ENCODE measurements at regions not wholly inside any gene's neighbourhood (a gene's known extent, or its start where the extent isn't known, plus 50 kb on each side); places are given as distances from the start of the nearest gene placed in this dataset.

- DNase-seq (ENCODE audit: low read depth in 2 of 2): no peak
Measured at GRCh38 chr17:64773386-64773835, 111.3 kb upstream of the SMURF2 start.

DNA sequence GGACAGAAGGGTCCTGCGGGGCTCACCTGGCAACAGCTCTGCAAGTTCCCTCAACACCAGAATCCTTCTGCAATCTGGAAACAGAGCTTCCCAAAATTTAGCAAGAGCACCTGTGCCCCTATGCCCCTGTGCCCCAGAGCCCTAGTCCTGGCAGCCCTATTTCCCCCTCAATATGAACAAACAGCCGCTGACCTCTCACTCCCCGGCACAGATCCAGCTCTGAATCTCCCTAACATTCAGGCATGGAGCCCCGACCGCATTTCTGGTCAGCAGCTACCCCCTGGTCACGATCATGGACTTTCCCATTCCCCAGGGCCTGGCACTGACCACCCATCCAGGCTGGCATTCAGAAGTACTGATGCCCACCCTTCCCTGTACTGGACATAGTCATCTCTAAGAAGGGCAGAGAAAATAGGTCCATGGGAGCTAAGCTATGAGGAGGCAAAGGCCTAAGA lies 110.8 kb upstream of the SMURF2 start:
- no peak for DNase-seq (ENCODE audit: low read depth in 2 of 2)

DNA sequence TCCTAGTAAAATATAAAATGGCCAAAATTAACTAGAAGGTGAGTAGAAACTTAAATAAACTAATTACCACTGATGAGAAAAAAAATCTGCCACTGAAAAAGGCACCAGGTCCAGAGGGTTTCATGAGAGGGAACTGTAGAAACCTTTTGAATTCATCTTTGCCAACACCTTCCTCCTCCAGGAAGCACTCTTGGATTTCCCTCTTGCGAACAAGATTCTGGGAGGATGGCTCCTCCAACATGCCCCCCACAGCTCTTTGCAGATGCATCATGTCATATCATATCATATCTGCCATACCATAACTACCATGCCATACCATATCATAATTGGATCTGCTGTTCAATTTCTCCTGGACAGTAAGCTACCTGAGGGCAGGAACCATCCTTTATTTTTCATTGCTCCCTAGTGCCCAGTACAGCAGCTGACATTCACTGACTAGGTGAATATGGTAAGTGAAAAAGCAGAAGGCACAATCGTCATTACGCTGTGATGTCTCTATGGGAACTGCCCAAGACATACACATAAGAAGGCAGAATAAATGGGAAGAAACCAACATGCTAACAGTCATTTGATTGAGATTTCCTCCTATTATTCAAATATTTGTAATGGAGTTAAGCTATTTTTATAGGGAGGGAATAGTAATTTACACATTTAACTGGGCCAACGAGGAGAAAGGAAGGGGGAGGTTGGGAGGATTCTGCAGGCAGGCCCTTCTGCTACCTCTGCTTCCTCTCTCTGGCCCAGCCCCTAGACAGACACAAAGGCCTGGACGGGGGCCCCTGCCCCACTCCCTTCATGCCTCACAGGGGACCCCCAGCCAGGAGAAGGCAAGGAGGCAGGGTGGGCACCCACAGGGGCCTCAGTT lies 110.1 kb upstream of the SMURF2 start:
- DNase-seq (ENCODE audit: low read depth in 2 of 2): peak in 1 of 2 donors; percentile 52

DNA sequence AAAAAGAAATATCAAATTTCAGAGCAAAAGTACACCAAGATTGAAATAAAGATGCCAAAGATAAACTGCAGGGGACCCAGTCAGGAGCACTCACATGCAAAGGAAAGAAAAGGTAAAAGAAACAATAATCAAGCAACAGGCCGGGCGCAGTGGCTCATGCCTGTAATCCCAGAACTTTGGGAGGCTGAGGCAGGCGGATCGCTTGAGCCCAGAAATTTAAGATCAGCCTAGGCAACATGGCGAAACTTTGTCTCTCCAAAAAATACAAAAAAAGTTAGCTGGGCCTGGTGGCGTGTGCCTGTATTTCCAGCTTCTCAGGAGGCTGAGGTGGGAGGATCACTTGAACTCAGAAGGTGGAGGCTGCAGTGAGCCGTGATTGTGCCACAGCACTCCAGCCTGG lies 107.6 kb upstream of the SMURF2 start:
- DNase-seq (ENCODE audit: low read depth in 2 of 2): no peak

- DNase-seq (ENCODE audit: low read depth in 2 of 2): no peak
Measured at GRCh38 chr17:64767269-64767997, 105.3 kb upstream of the SMURF2 start.

DNA sequence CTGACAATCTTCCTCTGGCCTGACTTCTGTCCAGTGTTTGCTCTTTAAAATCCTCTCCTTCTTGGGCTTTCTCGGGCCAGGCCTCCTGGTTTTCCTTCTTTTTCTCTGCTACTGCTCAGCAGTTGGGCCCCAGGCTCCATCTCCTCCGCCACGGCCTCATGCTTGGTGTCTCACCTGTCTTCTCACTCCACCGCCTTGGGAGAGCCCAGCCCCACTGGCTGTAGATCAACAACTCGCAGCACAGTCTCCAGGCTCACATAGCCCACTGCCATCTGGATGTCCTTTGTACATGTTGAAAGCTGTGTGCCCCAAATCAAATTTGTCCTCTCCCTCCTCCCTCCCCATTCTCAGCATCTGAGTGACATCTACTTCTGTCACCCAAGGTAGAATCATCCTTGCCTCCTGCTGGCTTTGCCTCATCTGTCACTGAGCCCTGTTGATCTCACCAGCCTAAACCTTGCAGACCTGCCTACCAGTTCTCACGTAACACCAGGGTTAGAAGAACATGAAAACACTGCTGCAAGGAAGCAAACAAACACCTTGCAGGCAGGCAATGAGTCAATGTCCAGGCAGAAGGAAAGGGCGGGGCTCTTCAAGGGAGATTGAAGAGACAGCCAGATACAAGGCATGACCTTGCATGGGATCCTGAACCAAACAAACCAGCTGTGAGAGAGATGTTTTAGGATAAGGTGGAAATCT lies 103.2 kb upstream of the SMURF2 start:
- DNase-seq (ENCODE audit: low read depth in 2 of 2): peak in 1 of 2 donors; percentile 47

DNA sequence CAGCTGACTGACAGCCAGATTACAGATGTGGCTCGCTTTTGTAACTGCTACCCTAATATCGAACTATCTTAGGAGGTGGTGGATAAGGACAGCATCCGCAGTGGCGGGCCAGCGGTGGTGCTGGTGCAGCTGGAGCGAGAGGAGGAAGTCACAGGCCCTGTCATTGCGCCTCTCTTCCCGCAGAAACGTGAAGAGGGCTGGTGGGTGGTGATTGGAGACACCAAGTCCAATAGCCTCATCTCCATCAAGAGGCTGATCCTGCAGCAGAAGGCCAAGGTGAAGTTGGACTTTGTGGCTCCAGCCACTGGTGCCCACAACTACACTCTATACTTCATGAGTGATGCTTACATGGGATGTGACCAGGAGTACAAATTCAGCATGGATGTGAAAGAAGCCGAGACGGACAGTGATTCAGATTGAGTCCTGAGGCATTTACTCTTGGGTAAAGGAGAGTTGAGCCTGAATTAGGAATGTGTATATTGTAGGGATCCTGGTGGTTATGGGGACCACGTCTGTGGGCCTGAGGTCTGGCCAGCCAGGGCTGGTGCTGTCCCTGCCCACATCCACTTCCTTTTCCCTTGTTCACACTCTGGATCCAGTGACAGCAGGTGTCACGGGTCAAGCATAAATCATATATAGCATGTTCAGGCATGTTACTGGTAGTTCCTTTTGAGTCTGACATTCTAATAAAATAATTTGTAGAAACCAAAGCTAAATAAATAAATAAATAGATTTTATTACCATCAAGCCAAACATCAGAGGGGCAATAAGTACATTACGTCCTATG lies 89.0 kb upstream of the SMURF2 start:
- peak in 1 of 2 donors; percentile 51 for DNase-seq (ENCODE audit: low read depth in 2 of 2)

DNA sequence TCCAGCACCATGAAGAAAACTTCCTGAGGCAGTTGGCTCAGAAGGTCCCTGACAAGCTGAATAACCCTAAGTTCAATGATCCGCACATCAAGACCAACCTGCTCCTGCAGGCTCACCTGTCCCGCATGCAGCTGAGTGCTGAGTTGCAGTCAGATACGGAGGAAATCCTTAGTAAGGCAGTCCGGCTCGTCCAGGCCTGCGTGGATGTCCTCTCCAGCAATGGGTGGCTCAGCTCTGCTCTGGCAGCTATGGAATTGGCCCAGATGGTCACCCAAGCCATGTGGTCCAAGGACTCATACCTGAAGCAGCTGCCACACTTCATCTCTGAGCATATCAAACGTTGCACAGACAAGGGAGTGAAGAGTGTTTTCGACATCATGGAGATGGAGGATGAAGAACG lies 88.4 kb upstream of the SMURF2 start:
- no peak for DNase-seq (ENCODE audit: low read depth in 2 of 2)

DNA sequence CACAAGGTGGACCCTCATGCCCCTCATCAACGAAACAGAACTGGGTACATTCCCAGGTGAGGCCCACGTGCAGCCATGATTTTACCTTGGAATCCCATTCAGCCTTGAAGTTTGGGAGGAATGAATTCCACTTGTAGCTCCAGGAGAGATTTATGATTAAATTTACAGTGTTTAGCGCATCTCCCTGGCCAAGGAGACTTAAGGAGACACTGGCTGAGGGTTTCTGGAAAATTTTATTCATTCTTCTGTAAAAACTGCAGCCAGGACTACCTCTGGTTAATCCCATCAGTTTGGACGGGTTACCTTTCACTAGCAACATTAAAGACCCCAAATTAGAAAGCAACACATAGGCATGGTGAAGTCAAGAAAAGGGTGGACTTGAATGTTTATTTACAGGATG lies 87.2 kb upstream of the SMURF2 start:
- no peak for DNase-seq (ENCODE audit: low read depth in 2 of 2)

DNA sequence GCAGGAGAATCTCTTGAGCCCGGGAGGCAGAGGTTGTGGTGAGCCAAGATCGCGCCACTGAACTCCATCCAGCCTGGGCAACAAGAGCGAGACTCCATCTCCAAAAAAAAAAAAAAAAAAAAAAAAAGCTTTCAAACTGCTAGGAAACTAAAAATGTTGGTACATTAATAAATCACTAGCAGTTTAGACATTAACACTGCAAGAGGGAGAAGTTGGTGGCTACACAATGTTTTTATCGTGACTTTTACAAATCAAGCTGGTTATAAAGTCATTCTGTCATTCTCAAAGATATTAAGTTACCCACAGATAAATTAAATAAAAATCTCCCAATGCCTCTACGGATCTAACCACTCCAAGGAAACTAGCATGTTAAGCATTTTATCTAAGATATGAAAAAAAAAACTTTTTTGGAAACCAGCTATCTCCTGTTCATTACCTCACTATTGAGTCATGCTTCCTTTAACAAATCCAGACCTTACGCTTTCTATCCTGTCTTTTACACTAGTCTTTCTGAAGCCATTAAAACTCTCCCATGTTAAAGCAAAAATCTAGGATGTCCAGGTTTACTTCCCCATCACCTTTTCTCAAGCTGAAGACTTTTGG lies 85.9 kb upstream of the SMURF2 start:
- peak; percentile 46 to 71 for DNase-seq (ENCODE audit: low read depth in 2 of 2)

GRCh38 chr17:64742326-64742725 lies 80.2 kb upstream of the SMURF2 start:
- peak in 1 of 2 donors; percentile 48 for DNase-seq (ENCODE audit: low read depth in 2 of 2)

DNA sequence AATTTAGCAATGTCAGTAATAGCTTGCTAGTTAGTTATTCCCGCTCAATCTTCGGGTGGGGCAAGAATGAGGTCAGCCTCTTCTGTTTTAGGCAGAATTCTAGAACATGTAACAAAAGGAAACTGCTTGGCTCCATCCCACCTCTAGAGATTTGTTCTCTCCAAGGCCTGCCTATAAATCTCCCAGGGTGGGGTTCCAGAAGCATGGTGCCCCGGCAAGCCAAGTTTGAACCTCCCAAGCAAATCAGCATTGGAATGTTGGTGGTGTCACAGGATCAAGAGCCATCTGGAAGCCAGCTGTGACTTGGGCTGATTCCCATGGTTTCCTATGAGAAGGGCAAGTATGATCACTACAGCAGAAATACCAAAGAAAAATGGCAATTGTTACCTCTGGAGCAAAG lies 79.8 kb upstream of the SMURF2 start:
- peak in 1 of 2 donors; percentile 90 for DNase-seq (ENCODE audit: low read depth in 2 of 2)

DNA sequence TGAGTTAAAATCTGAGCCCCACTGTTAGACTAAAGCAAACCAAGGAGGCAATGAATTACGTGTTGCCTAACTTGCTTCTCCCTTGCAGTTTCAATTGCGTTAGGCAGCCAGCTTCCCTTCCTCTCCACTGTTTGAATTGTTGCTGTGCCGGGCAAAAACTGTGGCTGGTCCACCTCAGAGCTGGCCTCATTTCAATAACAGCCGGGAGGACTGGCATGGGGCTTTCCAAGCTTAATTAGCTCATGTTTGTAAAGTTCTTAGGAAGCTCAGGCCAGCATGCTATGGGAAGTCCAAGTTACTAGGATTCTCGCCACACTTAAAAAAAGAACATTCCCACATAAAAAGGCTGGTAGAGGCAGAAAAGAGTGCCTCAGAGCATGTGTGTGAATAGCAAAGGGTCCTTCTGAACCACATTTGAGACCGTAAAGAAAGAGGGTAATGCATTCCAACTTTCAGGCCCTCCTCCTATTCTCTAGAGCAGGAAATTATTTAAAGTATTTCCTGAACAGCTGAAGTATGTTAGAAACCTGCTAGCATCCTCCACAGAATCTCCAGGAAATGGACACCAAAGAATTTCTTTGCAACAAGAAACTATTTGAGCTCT lies 79.0 kb upstream of the SMURF2 start:
- DNase-seq (ENCODE audit: low read depth in 2 of 2): peak; percentile 76 to 90

DNA sequence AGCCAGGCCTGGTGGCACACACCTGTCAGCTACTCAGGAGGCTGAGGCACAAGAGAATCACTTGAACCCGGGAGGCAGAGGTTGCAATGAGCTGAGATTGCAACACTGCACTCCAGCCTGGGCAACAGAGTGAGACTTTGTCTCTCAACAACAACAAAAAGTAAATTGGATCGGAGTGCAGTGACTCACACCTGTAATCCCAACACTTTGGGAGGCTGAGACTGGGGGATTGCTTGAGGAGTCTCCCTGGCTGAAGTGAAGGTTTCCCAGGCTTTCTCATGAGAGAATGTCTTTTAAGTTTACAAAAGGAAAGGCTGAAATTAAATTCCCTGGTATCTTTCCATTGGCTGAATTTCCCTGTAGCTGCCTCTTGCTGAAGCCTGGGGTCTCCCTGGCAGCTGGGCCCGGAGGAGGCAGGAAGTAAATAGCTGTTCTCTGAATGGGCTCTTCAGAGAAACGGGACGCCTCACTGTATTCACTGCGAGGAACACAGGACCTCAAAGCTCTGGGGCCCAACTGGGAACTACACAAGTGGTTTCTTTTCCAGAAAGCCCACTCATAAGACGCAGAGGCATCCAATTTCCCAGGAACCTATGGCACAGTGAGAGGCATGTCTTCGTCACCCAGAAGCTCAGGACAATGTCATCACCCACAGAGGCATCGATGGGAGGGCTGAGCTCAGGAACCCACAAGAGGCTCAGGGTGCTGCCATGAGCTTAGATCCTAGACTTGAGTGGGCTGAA lies 77.4 kb upstream of the SMURF2 start:
- peak; percentile 20 to 75 for DNase-seq (ENCODE audit: low read depth in 2 of 2)

GRCh38 chr17:64736804-64737492 lies 74.8 kb upstream of the SMURF2 start:
- peak; percentile 80 to 82 for DNase-seq (ENCODE audit: low read depth in 2 of 2)

GRCh38 chr17:64732336-64733006 lies 70.4 kb upstream of the SMURF2 start:
- DNase-seq (ENCODE audit: low read depth in 2 of 2): peak; percentile 69 to 81

DNA sequence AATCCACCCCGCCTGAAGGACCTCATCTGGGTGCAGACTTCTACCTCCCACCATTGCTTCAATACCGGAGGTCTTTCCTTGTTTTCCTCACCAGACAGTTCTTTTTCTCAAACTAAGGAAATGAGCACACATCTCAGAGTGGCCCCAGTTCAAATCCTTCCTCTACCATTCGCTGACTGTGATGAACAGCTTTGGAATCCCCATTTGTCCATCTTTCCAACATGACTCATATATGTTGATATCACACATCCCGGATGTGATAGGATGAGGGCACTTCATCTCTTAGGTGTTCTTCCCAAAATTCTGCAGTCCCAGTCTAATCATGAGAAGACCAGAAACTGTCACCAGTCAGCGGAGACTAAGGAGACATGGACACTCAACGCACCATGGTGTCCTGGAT lies 67.9 kb upstream of the SMURF2 start:
- DNase-seq (ENCODE audit: low read depth in 2 of 2): peak; percentile 46 to 78

- no peak for DNase-seq (ENCODE audit: low read depth in 2 of 2)
Measured at GRCh38 chr17:64729201-64729600, 67.1 kb upstream of the SMURF2 start.

Measured in lung microvascular endothelial cell (primary cell).